Activated gamma-delta T cell treated with anti-CD3 and anti-CD28 coated beads, Interleukin-2, amount 50 U/mL, for 16 hours (primary cell): ENCODE measurements at regions not wholly inside any gene's neighbourhood (a gene's known extent, or its start where the extent isn't known, plus 50 kb on each side); places are given as distances from the start of the nearest gene placed in this dataset.
"Not testable (repeated sequence)": the region's sequence is repeated elsewhere in the genome, so short reads cannot be mapped to it uniquely, and the experiment has no call there.

Experiments
- DNase-seq: peaks from one replicate; pipeline ENCODE4 v3.0.0-alpha.2; 2020; ENCODE audit warnings: low read depth

- DNase-seq = no peak
Measured at GRCh38 chr18:39223283-39223682, 1657.7 kb upstream of the CELF4 start.

- no peak for DNase-seq
Measured at GRCh38 chr18:39215920-39216319, 1650.3 kb upstream of the CELF4 start.

- no peak for DNase-seq
Measured at GRCh38 chr18:39211461-39211860, 1645.9 kb upstream of the CELF4 start.

- DNase-seq = no peak
Measured at GRCh38 chr18:39209173-39209572, 1643.6 kb upstream of the CELF4 start.

- no peak for DNase-seq
Measured at GRCh38 chr18:39208729-39209128, 1643.1 kb upstream of the CELF4 start.

- no peak for DNase-seq
Measured at GRCh38 chr18:39208190-39208589, 1642.6 kb upstream of the CELF4 start.

GRCh38 chr18:39206398-39207103 is 1641.0 kb upstream of the CELF4 start:
- DNase-seq = not testable (repeated sequence)

GRCh38 chr18:39205565-39206195 is 1640.1 kb upstream of the CELF4 start:
- no peak for DNase-seq

- DNase-seq = no peak
Measured at GRCh38 chr18:39200153-39200552, 1634.6 kb upstream of the CELF4 start.

- DNase-seq = no peak
Measured at GRCh38 chr18:39199231-39199855, 1633.7 kb upstream of the CELF4 start.

- no peak for DNase-seq
Measured at GRCh38 chr18:39198376-39198775, 1632.8 kb upstream of the CELF4 start.

- no peak for DNase-seq
Measured at GRCh38 chr18:39191931-39192330, 1626.3 kb upstream of the CELF4 start.

GRCh38 chr18:39191058-39191457 is 1625.5 kb upstream of the CELF4 start:
- no peak for DNase-seq

GRCh38 chr18:39190508-39190907 is 1624.9 kb upstream of the CELF4 start:
- no peak for DNase-seq

- DNase-seq = no peak
Measured at GRCh38 chr18:39188278-39188677, 1622.7 kb upstream of the CELF4 start.

GRCh38 chr18:39186008-39186407 is 1620.4 kb upstream of the CELF4 start:
- DNase-seq = no peak

GRCh38 chr18:39184176-39184575 is 1618.6 kb upstream of the CELF4 start:
- DNase-seq = no peak

- DNase-seq = no peak
Measured at GRCh38 chr18:39178166-39178565, 1612.6 kb upstream of the CELF4 start.

GRCh38 chr18:39172695-39173421 is 1607.3 kb upstream of the CELF4 start:
- DNase-seq = no peak

- no peak for DNase-seq
Measured at GRCh38 chr18:39168723-39169122, 1603.1 kb upstream of the CELF4 start.

GRCh38 chr18:39167990-39168389 is 1602.4 kb upstream of the CELF4 start:
- no peak for DNase-seq

- DNase-seq = no peak
Measured at GRCh38 chr18:39166776-39167175, 1601.2 kb upstream of the CELF4 start.
